ENCODE measurements at regions not wholly inside any gene's neighbourhood (a gene's known extent, or its start where the extent isn't known, plus 50 kb on each side); places are given as distances from the start of the nearest gene placed in this dataset.

- Histone ChIP-seq H3K27me3 (ENCODE audit: control insufficient read depth, extremely low read depth, insufficient read depth, low read length) (no peaks in the 10 kb centered on the region), H3K9me3 (ENCODE audit: control insufficient read depth, low read depth, low read length) (no peaks in the 10 kb centered on the region), H3K27ac (ENCODE audit: control insufficient read depth, insufficient read depth, low read length) (no peak overlapping the region), H3K4me1 (ENCODE audit: control insufficient read depth, extremely low read depth, insufficient read depth, low read length) (no peaks in the 10 kb centered on the region), H3K36me3 (ENCODE audit: control insufficient read depth in 2 of 2, extremely low read depth in 1 of 2, insufficient read depth in 2 of 2, low read length in 2 of 2) (no peaks in the 10 kb centered on the region), H3K9ac (ENCODE audit: control insufficient read depth, extremely low read depth, insufficient read depth, low read length) (no peak overlapping the region), H3K4me3 (ENCODE audit: control insufficient read depth in 2 of 3, extremely low read depth in 1 of 3, insufficient read depth in 2 of 3, low read depth in 1 of 3, low read length in 3 of 3) (no peak overlapping the region), H4K20me1 (ENCODE audit: control insufficient read depth, extremely low read depth, insufficient read depth, low read length) (no peaks in the 10 kb centered on the region), H3K4me2 (ENCODE audit: control insufficient read depth, extremely low read depth, insufficient read depth, low read depth, low read length) (no peak overlapping the region), H3K79me2 (ENCODE audit: control insufficient read depth, insufficient read depth, low read length) (no peaks in the 10 kb centered on the region), H2AFZ (ENCODE audit: control insufficient read depth, low read length) (no peak overlapping the region), H3K9me1 (ENCODE audit: control insufficient read depth, extremely low read depth, insufficient read depth, low read length) (no peaks in the 10 kb centered on the region)
- DNase-seq (ENCODE audit: low read depth, low spot score) (no peak), FAIRE-seq (no peak)
- dilution Hi-C loops (cut with MboI; ENCODE audit: extremely low pct_ligation_motif_present, low sequenced_read_pairs) = no loop called here
- no peak for TF ChIP-seq EZH2 (IDR thresholded peaks at IDR 0.05; ENCODE audit: low read length)
- TF ChIP-seq CTCF (optimal IDR thresholded peaks at IDR 0.05 in 1 of 3, IDR thresholded peaks at IDR 0.05 in 1 of 3, conservative IDR thresholded peaks at IDR 0.05 in 1 of 3; ENCODE audit: extremely low read depth in 1 of 3, insufficient read depth in 2 of 3, low read length in 3 of 3) = no peak
Observed at GRCh38 chr4:63029380-63029779, 1379.9 kb downstream of the TECRL start.

- H3K36me3 ChIP-seq (ENCODE audit: control insufficient read depth in 2 of 2, extremely low read depth in 1 of 2, insufficient read depth in 2 of 2, low read length in 2 of 2) = no peaks in the 10 kb centered on the region
- no peak overlapping the region for H3K4me3 ChIP-seq (ENCODE audit: control insufficient read depth in 2 of 3, extremely low read depth in 1 of 3, insufficient read depth in 2 of 3, low read depth in 1 of 3, low read length in 3 of 3)
- no peaks in the 10 kb centered on the region for H3K4me1 ChIP-seq (ENCODE audit: control insufficient read depth, extremely low read depth, insufficient read depth, low read length)
- no peaks in the 10 kb centered on the region for H3K9me3 ChIP-seq (ENCODE audit: control insufficient read depth, low read depth, low read length)
- FAIRE-seq = no peak
- H3K9me1 ChIP-seq (ENCODE audit: control insufficient read depth, extremely low read depth, insufficient read depth, low read length) = no peaks in the 10 kb centered on the region
- no peaks in the 10 kb centered on the region for H3K79me2 ChIP-seq (ENCODE audit: control insufficient read depth, insufficient read depth, low read length)
- no peak overlapping the region for H2AFZ ChIP-seq (ENCODE audit: control insufficient read depth, low read length)
- no peaks in the 10 kb centered on the region for H3K27me3 ChIP-seq (ENCODE audit: control insufficient read depth, extremely low read depth, insufficient read depth, low read length)
- no peak overlapping the region for H3K4me2 ChIP-seq (ENCODE audit: control insufficient read depth, extremely low read depth, insufficient read depth, low read depth, low read length)
- DNase-seq (ENCODE audit: low read depth, low spot score) = no peak
- dilution Hi-C loops (cut with MboI; ENCODE audit: extremely low pct_ligation_motif_present, low sequenced_read_pairs) = no loop called here
- TF ChIP-seq CTCF (optimal IDR thresholded peaks at IDR 0.05 in 1 of 3, IDR thresholded peaks at IDR 0.05 in 1 of 3, conservative IDR thresholded peaks at IDR 0.05 in 1 of 3; ENCODE audit: extremely low read depth in 1 of 3, insufficient read depth in 2 of 3, low read length in 3 of 3) (no peak), EZH2 (IDR thresholded peaks at IDR 0.05; ENCODE audit: low read length) (no peak)
- H4K20me1 ChIP-seq (ENCODE audit: control insufficient read depth, extremely low read depth, insufficient read depth, low read length) = no peaks in the 10 kb centered on the region
- H3K27ac ChIP-seq (ENCODE audit: control insufficient read depth, insufficient read depth, low read length) = no peak overlapping the region
- H3K9ac ChIP-seq (ENCODE audit: control insufficient read depth, extremely low read depth, insufficient read depth, low read length) = no peak overlapping the region
Observed at GRCh38 chr4:63020661-63021060, 1388.6 kb downstream of the TECRL start.

Data from keratinocyte (primary cell).